Naive B cell (primary cell): ENCODE measurements at regions not wholly inside any gene's neighbourhood (a gene's known extent, or its start where the extent isn't known, plus 50 kb on each side); places are given as distances from the start of the nearest gene placed in this dataset.

Source experiments
- ATAC-seq, 2 donors: fragments of 150-1000 bp; cut with Tn5 transposase; 2 replicates each; pipeline ENCODE4 v1.10.0; 2021; ENCODE audit warnings: low read depth in 2 of 2, mild to moderate bottlenecking in 2 of 2, moderate library complexity in 2 of 2
- DNase-seq: peaks from one replicate; pipeline ENCODE4 v3.0.0; 2022
- H3K27ac Mint-ChIP-seq, 6 donors: one replicate each; pipeline ENCODE4 v1.8.0; 2020 to 2022; ENCODE audit warnings: mild to moderate bottlenecking in 6 of 6, mixed read lengths in 6 of 6, moderate library complexity in 5 of 6, inconsistent platforms in 2 of 6
- H3K27me3 Mint-ChIP-seq, 3 donors: one replicate each; pipeline ENCODE4 v1.8.0; 2021 to 2022; ENCODE audit warnings: mixed read lengths in 3 of 3, mild to moderate bottlenecking in 1 of 3
- H3K36me3 Mint-ChIP-seq, 2 donors: one replicate each; pipeline ENCODE4 v1.8.0; 2020 to 2022; ENCODE audit warnings: mixed read lengths in 2 of 2, inconsistent platforms in 1 of 2, mild to moderate bottlenecking in 1 of 2
- H3K4me1 Mint-ChIP-seq, 3 donors: one replicate each; pipeline ENCODE4 v1.8.0; 2020 to 2022; ENCODE audit warnings: mixed read lengths in 3 of 3, inconsistent platforms in 1 of 3, mild to moderate bottlenecking in 1 of 3, moderate library complexity in 1 of 3
- H3K4me3 Mint-ChIP-seq, 8 donors: one replicate each; pipeline ENCODE4 v1.8.0; 2020 to 2022; ENCODE audit warnings: mild to moderate bottlenecking in 8 of 8, mixed read lengths in 8 of 8, moderate library complexity in 8 of 8, inconsistent platforms in 2 of 8
- H3K9me3 Mint-ChIP-seq, 7 donors: one replicate each; pipeline ENCODE4 v1.8.0; 2020 to 2022; ENCODE audit warnings: mixed read lengths in 7 of 7, mild to moderate bottlenecking in 5 of 7, inconsistent platforms in 2 of 7, moderate library complexity in 1 of 7

DNA sequence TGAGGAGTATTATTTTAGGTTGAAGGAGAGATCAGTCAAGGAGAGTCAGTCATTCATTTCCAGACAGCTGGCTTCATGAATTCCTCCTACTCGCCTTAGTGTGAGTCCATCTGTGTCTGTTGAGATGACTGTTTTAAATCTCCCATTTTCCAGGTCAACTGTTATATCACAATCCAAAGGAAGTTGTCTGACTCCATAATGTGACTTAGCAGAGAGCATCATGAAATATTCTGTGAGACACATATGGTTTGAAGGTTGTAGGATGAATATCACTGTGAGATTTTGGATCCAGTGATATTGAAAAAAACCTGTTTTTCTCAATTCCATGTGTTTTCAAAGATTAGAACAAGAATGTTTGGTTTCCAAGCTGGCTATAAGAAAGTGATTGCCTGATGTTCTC lies 530.2 kb upstream of the MAN1A1 start:
- H3K4me1 Mint-ChIP-seq = no peaks in the 10 kb centered on the region
- no peak overlapping the region for H3K27ac Mint-ChIP-seq
- H3K9me3 Mint-ChIP-seq = peaks cover 0 to 9% (median 4%) of the 10 kb centered on the region in 7 donors
- DNase-seq = no peak
- peaks cover 0 to 7% of the 10 kb centered on the region in 2 donors for H3K36me3 Mint-ChIP-seq
- no peak for ATAC-seq
- no peaks in the 10 kb centered on the region for H3K27me3 Mint-ChIP-seq
- H3K4me3 Mint-ChIP-seq = no peak overlapping the region

DNA sequence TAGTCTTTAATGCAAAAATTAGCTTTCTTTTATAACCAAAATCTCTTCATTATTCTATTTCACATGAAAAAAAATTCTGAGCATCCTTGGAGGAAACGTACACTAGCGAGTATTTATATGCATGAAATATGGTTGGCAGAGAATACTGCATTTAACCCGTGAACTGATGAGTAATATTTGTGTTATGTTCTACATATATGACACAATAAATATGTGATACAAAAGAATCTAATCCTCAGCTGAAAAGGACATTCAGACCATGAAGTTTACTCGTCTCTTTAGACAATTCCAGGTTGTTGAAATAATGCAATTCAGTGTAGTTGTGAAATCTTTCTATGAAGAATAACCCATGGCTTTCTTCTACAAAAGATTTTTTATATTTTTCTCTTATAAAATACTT lies 524.8 kb upstream of the MAN1A1 start:
- Mint-ChIP-seq H3K27ac (no peak overlapping the region), H3K36me3 (no peaks in the 10 kb centered on the region), H3K9me3 (no peaks in the 10 kb centered on the region), H3K27me3 (no peaks in the 10 kb centered on the region), H3K4me3 (no peak overlapping the region), H3K4me1 (no peaks in the 10 kb centered on the region)
- DNase-seq = no peak
- no peak for ATAC-seq

DNA sequence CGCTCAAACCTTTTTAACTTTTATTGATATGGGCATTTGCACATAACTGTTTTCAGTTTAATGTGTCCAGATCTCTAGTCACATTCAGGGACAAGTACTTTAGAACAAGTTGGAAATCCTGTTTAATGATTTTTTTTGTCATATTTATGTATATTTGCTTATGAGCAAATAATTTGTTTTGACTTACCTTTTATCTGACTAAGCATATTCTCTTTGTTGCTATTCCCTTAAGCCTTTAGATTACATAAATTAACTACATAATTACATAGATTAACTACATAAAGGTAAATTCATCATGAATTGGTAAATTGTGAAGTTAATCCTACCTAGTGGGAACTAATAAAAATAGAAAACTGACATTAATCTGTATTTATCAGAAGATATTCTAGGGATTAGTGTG lies 523.5 kb upstream of the MAN1A1 start:
- Mint-ChIP-seq H3K27ac (no peak overlapping the region), H3K9me3 (no peaks in the 10 kb centered on the region), H3K36me3 (no peaks in the 10 kb centered on the region), H3K4me3 (no peak overlapping the region), H3K27me3 (no peaks in the 10 kb centered on the region), H3K4me1 (no peaks in the 10 kb centered on the region)
- ATAC-seq (no peak), DNase-seq (no peak)

- no peak for DNase-seq
- Mint-ChIP-seq H3K4me1 (no peaks in the 10 kb centered on the region), H3K9me3 (peaks cover 0 to 7% (median 6%) of the 10 kb centered on the region in 7 donors), H3K27ac (no peak overlapping the region), H3K27me3 (no peaks in the 10 kb centered on the region), H3K4me3 (no peak overlapping the region), H3K36me3 (no peaks in the 10 kb centered on the region)
- ATAC-seq = no peak
These were observed 522.0 kb upstream of the MAN1A1 start for GRCh38 chr6:119871520-119871919.

GRCh38 chr6:119865466-119866350 lies 516.1 kb upstream of the MAN1A1 start:
- no peaks in the 10 kb centered on the region for H3K4me1 Mint-ChIP-seq
- peak overlapping the region in 1 of 6 donors; percentile 14 for H3K27ac Mint-ChIP-seq
- H3K4me3 Mint-ChIP-seq = peak overlapping the region in 1 of 8 donors; percentile 12

GRCh38 chr6:119862719-119863118 lies 513.2 kb upstream of the MAN1A1 start:
- DNase-seq (no peak), ATAC-seq (no peak)
- Mint-ChIP-seq H3K27me3 (peaks cover 0 to 5% (median 0%) of the 10 kb centered on the region in 3 donors), H3K9me3 (peaks cover 4 to 33% (median 20%) of the 10 kb centered on the region in 7 donors), H3K36me3 (peaks cover 9 to 18% of the 10 kb centered on the region in 2 donors), H3K4me3 (no peak overlapping the region), H3K4me1 (no peaks in the 10 kb centered on the region), H3K27ac (peak overlapping the region in 1 of 6 donors; percentile 22)

More at GRCh38 chr6:119865466-119866350, 516.1 kb upstream of the MAN1A1 start:
- H3K9me3 Mint-ChIP-seq = peaks cover 4 to 33% (median 20%) of the 10 kb centered on the region in 7 donors
- peaks cover 0 to 5% (median 0%) of the 10 kb centered on the region in 3 donors for H3K27me3 Mint-ChIP-seq
- DNase-seq (no peak), ATAC-seq (no peak)
- H3K36me3 Mint-ChIP-seq = peaks cover 9 to 18% of the 10 kb centered on the region in 2 donors

GRCh38 chr6:119858901-119859300 lies 509.3 kb upstream of the MAN1A1 start:
- peaks cover 0 to under 1% (median 0%) of the 10 kb centered on the region in 7 donors for H3K9me3 Mint-ChIP-seq
- no peaks in the 10 kb centered on the region for H3K27me3 Mint-ChIP-seq
- peaks cover 7 to 14% (median 10%) of the 10 kb centered on the region in 3 donors for H3K4me1 Mint-ChIP-seq
- DNase-seq (no peak), ATAC-seq (no peak)
- H3K36me3 Mint-ChIP-seq = no peaks in the 10 kb centered on the region
- no peak overlapping the region for H3K4me3 Mint-ChIP-seq
- peak overlapping the region in 1 of 6 donors; percentile 0 for H3K27ac Mint-ChIP-seq

- ATAC-seq (peak; percentile 63 to 67), DNase-seq (no peak)
- H3K9me3 Mint-ChIP-seq = no peaks in the 10 kb centered on the region
- no peaks in the 10 kb centered on the region for H3K27me3 Mint-ChIP-seq
- peak overlapping the region in 4 of 6 donors; percentile 55 to 96 (median 86) for H3K27ac Mint-ChIP-seq
- peaks cover 7 to 14% (median 10%) of the 10 kb centered on the region in 3 donors for H3K4me1 Mint-ChIP-seq
- peak overlapping the region in 7 of 8 donors; percentile 56 to 86 (median 66) for H3K4me3 Mint-ChIP-seq
- H3K36me3 Mint-ChIP-seq = no peaks in the 10 kb centered on the region
These were observed 506.6 kb upstream of the MAN1A1 start for GRCh38 chr6:119856136-119856535.

- H3K9me3 Mint-ChIP-seq = peaks cover 0 to 2% (median 0%) of the 10 kb centered on the region in 7 donors
- H3K27ac Mint-ChIP-seq = no peak overlapping the region
- H3K27me3 Mint-ChIP-seq = no peaks in the 10 kb centered on the region
- no peaks in the 10 kb centered on the region for H3K4me1 Mint-ChIP-seq
- no peak for ATAC-seq
- H3K4me3 Mint-ChIP-seq = no peak overlapping the region
- no peaks in the 10 kb centered on the region for H3K36me3 Mint-ChIP-seq
- DNase-seq = no peak
These were observed 499.1 kb upstream of the MAN1A1 start for GRCh38 chr6:119848696-119849095.

DNA sequence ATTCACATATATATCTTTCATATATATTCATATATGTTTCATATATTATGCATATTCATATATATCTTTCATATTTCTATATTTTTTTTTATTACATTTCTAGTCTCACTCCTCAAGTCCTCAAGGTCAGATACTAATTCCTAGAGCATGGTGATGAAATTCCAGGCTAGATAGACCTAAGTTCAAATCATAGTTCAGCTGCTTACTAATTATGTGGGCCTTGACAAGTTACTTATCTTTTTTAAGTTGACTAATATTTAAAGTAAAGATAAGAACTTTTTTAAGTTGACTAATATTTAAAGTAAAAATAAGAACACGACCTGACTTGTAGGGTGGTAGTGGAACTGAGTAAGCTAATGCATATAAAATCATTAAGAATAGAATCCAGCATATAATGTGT lies 495.6 kb upstream of the MAN1A1 start:
- DNase-seq = no peak
- ATAC-seq = no peak
- H3K36me3 Mint-ChIP-seq = peaks cover 0 to 6% of the 10 kb centered on the region in 2 donors
- no peaks in the 10 kb centered on the region for H3K4me1 Mint-ChIP-seq
- no peaks in the 10 kb centered on the region for H3K27me3 Mint-ChIP-seq
- H3K27ac Mint-ChIP-seq = no peak overlapping the region
- H3K9me3 Mint-ChIP-seq = peaks cover 0 to 21% (median 14%) of the 10 kb centered on the region in 7 donors
- no peak overlapping the region for H3K4me3 Mint-ChIP-seq

DNA sequence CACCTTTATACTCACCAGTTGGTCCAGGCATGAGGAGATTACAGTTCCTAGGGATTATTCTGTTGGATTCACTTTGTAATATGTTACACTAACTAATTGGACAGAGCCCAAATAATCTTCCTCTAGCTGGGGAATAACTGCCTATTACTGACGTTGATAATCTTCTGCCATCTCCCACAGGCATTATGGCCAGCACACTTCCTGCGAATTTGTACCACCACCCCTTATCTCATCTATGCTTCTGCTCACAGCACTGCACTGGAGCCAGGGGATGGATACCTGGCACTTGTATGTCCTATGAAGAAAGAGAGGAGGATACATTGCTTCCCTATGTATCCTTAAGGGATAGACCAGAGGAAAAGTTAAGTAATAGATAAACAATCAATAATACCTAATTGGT lies 494.8 kb upstream of the MAN1A1 start:
- no peak overlapping the region for H3K4me3 Mint-ChIP-seq
- peaks cover 0 to 8% of the 10 kb centered on the region in 2 donors for H3K36me3 Mint-ChIP-seq
- DNase-seq (no peak), ATAC-seq (no peak)
- H3K9me3 Mint-ChIP-seq = peaks cover 0 to 23% (median 14%) of the 10 kb centered on the region in 7 donors
- no peak overlapping the region for H3K27ac Mint-ChIP-seq
- no peaks in the 10 kb centered on the region for H3K4me1 Mint-ChIP-seq
- no peaks in the 10 kb centered on the region for H3K27me3 Mint-ChIP-seq

GRCh38 chr6:119842191-119842590 lies 492.6 kb upstream of the MAN1A1 start:
- Mint-ChIP-seq H3K27me3 (no peaks in the 10 kb centered on the region), H3K9me3 (peaks cover 0 to 23% (median 14%) of the 10 kb centered on the region in 7 donors), H3K27ac (no peak overlapping the region), H3K36me3 (peaks cover 0 to 8% of the 10 kb centered on the region in 2 donors), H3K4me1 (no peaks in the 10 kb centered on the region), H3K4me3 (no peak overlapping the region)
- DNase-seq (no peak), ATAC-seq (no peak)

GRCh38 chr6:119838043-119838442 lies 488.5 kb upstream of the MAN1A1 start:
- DNase-seq = no peak
- peaks cover 0 to 23% (median 14%) of the 10 kb centered on the region in 7 donors for H3K9me3 Mint-ChIP-seq
- H3K4me3 Mint-ChIP-seq = no peak overlapping the region
- no peak overlapping the region for H3K27ac Mint-ChIP-seq
- H3K4me1 Mint-ChIP-seq = no peaks in the 10 kb centered on the region
- ATAC-seq = no peak
- H3K36me3 Mint-ChIP-seq = peaks cover 0 to 8% of the 10 kb centered on the region in 2 donors
- H3K27me3 Mint-ChIP-seq = no peaks in the 10 kb centered on the region

DNA sequence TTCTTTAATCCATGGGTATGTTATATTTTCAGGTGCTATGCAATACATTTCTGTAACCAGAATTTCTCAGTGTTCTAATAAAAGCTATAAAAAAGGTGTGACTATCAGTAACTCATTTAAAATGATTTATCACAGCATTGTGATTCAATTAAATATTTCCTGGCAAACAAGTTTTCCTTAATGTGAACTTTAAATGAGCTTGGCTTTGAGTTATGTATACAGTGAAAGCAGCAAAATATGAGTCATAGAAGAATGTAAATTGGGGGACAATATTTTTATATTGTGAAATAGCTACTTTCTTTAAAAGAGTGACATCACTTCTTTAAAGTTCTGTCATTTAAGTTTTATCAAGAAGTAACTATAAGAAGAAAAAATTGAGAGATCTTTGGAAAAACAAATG lies 484.9 kb upstream of the MAN1A1 start:
- DNase-seq (no peak), ATAC-seq (no peak)
- no peak overlapping the region for H3K27ac Mint-ChIP-seq
- H3K9me3 Mint-ChIP-seq = peaks cover 0 to 3% (median 0%) of the 10 kb centered on the region in 7 donors
- H3K36me3 Mint-ChIP-seq = no peaks in the 10 kb centered on the region
- no peak overlapping the region for H3K4me3 Mint-ChIP-seq
- H3K4me1 Mint-ChIP-seq = peaks cover 0 to 4% (median 0%) of the 10 kb centered on the region in 3 donors
- peaks cover 0 to 7% (median 0%) of the 10 kb centered on the region in 3 donors for H3K27me3 Mint-ChIP-seq
